Right lobe of liver (tissue), 4 donors: ENCODE measurements at regions not wholly inside any gene's neighbourhood (a gene's known extent, or its start where the extent isn't known, plus 50 kb on each side); places are given as distances from the start of the nearest gene placed in this dataset.

Experiments used
- CTCF ChIP-seq, 4 donors: fragments of 200-600 bp in 3 of 4; fragments of 450-650 bp in 1 of 4; IDR thresholded peaks; one replicate each; pipeline versions ENCODE4 v1.5.1 to v1.8.0; 2016 to 2022; ENCODE audit warnings: antibody characterized with exemption in 4 of 4, mild to moderate bottlenecking in 2 of 4
- POLR2A ChIP-seq: fragments of 450-650 bp; IDR thresholded peaks from one replicate; pipeline ENCODE4 v1.6.1; 2017; ENCODE audit warnings: antibody characterized with exemption, mild to moderate bottlenecking
- donor health status: DM: no; HTN: no; CAD: no.
- donor health status: DM: no; HTN: no; CAD: no.
- donor health status: DM: no; HTN: yes; CAD: no.

GRCh38 chr6:140775061-140775460, 1357.7 kb upstream of the GJE1 start:
- TF ChIP-seq CTCF (IDR thresholded peaks at IDR 0.05) (no peak), POLR2A (no peak)
